ENCODE measurements at regions not wholly inside any gene's neighbourhood (a gene's known extent, or its start where the extent isn't known, plus 50 kb on each side); places are given as distances from the start of the nearest gene placed in this dataset.
A peak's percentile ranks its signal among the peaks of the same experiment; 100 is the strongest.

DNA sequence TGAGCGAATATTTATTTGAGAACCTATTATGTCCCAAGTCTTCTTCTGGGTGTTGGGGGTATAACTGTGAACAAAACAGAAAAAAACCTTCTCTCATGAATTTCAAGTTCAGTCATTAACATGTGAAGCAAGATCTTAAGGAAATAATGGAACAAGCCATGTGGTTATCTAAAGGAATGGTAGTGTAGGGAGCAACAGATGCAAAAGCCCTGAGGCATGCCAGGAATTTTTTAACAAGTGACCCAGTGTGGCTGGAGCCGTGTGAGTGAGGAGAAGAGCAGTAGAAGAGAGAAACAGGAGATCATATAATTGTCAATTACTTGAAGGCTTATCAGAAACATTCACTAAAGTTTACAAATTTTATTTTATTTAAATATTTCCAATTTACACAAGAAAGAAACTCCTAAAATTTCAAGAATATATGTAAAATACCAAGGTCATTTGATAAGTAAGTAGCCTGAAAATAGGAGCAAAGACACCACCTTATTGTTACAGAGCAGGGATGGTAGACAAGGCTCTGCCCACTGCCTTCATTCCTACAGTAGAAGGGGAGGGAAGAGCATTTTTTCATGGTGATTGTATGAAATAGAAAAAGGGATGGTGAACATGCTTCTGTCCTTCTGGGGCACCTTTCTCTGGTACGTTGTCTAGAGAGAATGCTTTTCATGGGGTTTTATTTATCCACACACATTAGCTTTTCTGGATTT is 345.1 kb downstream of the PLOD2 start:
- DNase-seq (ENCODE audit: low spot score), result no peak

DNA sequence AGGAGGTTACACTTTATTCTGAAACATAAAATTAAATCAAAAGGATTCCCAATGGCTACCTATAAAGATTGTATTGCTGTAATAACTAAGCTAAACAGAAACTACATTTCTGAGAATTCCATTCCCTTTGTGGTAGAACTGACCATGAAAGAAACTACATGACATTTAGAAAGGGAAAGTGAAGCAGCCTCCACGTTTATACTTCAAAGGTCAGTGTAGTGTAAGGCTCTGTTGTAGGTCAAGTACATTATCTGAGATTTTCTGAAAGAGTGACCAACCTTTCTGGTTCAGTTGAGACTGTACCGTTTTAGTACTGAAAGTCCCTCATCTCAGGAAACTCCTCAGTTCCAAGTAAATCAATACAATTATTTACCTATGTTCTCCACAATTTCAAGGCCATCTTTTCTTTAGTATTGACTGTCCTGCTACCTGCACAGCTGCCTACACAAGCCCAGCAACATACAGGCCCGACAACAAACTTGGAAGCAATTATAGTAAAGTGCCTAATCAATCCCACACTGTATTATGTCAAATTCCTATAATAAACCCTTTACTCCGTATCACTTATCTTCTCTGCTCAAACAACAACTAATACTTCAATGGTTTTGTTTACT is 343.0 kb downstream of the PLOD2 start:
- no peak for DNase-seq (ENCODE audit: low spot score)

DNA sequence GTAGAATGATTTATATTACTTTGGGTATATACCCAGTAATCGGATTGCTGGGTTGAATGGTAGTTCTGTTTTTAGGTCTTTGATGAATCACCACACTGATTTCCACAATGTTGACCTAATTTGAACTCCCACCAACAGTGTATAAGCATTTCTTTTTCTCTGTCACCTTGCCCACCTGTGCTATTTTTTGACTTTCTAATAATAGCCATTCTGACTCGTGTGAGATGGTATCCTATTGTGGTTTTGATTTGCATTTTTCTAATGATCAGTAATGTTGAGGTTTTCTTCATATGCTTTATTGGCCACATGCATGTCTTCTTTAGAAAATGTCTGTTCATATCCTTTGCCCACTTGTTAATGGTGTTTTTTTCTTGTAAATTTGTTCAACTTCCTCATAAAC is 340.8 kb downstream of the PLOD2 start:
- DNase-seq (ENCODE audit: low spot score), result no peak

DNA sequence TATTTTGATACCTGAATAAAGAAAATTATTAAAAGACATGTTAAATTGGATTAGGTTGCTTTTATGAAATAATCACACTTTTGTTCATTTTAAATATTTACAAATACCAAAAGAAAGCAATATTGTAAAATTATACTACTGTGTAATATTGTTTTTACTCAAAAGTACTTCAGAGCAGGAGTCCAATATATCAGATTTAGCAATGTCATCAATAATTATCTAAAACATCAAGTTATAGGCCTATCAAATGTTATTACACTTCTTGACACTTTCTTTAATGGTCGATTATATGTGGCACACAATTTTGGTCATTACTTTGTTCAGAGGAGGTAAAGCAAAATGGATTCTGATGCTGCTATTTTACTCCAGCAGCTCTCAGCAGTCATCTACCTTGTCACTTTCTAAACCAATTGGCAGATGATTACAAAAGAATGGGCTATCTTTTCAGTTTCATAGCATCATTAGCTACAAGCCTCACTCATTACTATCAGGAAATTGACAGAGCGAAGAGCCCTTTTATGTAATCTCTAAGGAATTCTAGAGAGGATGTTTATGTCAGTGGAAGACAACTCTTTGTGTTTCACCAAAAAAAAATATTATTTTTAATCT is 318.6 kb downstream of the PLOD2 start:
- no peak for DNase-seq (ENCODE audit: low spot score)

DNA sequence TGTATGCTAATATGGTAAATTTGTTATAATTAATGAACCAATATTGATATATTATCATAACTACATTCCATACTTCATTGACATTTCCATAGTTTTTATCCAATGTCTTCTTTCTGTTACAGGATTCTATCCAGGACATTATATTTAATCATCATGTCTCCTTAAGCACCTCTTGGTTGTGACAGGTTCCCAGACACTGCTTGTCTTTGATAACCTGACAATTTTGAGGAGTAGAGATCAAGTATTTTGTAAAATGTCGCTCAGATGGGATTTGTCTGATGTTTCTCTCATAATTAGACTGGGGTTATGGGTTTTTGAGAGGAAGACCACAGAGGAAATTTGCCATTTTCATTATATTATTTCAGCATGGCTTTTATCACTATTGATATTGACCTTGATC is 317.4 kb downstream of the PLOD2 start:
- DNase-seq (ENCODE audit: low spot score), result no peak

DNA sequence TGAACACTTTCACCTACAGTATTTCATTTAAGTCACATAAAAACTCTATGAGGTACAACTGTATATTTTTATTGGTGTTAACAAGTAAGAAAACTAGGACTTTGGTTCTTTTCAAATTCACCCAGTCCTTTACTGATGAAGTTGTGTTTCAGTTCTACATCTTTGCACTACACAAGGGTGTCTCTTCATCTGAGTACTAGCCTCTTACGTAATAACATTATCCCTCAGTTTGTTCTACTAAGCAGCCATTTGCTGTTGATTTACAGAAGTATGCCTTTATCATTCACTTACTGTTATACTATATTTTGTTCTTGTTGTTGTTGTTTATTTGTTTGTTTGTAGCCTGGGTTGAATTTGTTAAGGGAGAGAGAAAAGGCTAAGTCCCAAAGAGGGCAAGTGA is 311.9 kb downstream of the PLOD2 start:
- no peak for DNase-seq (ENCODE audit: low spot score)

DNA sequence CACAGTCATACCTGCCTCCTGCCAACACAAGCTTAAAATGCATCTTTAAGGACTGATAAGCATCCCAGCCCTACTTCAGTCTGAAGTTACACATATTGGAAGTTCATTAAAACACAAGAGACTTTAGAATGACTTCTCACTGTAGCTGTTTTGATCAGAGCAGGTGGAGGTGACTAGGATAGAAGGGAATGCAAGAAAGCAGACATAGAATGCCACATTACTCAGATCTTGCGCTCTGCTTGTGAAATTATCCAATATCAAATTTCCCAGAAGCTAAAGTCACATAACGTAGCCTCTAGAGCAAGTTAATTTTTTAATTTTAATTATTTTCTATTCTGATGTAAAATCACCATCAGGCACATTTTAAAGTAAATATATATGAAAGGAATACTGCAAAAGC is 306.5 kb downstream of the PLOD2 start:
- no peak for DNase-seq (ENCODE audit: low spot score)

DNA sequence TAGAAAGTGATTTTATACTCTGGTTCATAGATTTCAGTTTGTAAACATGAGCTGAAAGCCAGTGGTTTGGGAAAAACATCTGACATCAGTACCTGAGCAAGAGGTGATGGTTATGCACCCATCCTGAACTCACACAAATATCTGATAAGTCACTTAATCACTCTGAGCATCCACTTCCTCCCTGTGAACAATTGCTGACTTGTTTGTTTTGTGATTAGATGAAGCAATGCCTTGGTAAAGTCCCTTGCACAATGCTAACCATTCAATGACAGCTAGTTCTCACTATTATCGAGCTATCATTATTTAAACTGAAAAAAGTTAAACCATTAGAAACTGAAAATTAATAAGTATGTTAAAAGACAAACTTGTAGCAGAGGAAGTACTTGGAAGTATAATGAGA is 303.0 kb downstream of the PLOD2 start:
- DNase-seq (ENCODE audit: low spot score), result no peak

DNA sequence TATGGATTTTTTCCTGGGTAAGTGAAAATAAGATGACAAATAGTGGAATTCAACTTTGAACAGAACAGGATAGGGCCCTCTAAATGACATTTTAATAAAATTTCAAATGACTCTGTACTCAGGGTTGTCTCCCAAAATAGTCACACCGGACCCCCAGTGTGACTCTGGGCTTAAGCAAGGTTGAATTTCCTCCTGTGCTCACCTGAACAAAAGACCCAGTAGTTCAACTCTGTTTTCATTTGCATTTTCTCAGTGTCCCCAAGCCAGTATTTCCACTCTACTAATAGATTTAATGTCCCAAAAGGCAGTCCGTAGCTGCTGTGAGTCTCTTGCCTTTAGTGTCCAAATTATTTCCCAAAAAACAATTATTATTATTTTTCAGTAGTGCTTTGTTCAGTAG is 296.6 kb downstream of the PLOD2 start:
- no peak for DNase-seq (ENCODE audit: low spot score)

DNA sequence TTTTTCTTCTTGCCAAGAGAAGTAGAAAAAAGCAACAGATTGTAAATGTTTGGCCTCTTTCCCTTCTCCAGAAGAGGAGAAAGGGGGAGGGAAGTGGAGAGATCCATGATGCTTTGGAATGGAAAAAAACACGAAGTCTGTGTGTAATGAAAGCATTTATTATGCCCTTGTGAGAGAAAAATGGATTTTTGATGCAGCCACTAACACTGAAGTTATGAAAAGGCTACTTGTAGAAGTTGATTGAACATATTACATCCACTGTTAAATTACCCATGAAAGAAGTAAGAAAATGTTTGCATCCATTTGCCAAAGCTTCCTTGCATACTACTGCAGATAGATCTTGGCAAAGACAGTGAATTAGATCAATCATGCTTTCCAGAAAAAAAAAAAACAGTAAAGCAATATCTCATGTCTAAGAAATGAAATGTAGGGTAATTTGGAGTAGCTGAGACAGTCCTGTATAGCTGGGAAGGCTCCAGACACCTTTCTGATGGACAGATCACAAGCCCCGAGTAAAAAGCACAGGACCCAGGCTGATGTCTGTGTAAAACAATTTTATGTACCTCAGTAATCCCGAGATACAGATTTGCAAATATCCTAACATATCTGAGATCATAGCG is 295.5 kb downstream of the PLOD2 start:
- DNase-seq (ENCODE audit: low spot score), result peak; percentile 16

DNA sequence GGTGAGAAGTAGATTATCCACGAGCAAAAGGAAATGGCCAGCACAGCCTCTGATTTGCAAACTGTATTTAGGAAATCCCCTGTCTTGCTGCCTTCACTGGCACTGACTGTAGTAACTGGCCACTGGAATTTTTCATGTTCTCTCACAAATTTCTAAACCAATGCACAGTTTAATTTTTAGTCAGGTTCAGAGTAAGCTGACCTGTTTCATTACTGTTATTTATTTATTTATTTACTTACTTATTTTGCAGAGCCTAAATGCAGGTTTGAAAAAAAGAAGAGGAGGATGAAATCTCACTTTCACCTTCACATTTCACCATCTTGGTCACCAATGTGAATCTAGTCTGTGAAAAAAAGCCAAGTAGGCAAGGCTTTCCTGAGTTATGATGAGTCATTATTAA is 291.0 kb downstream of the PLOD2 start:
- DNase-seq (ENCODE audit: low spot score), result no peak

DNA sequence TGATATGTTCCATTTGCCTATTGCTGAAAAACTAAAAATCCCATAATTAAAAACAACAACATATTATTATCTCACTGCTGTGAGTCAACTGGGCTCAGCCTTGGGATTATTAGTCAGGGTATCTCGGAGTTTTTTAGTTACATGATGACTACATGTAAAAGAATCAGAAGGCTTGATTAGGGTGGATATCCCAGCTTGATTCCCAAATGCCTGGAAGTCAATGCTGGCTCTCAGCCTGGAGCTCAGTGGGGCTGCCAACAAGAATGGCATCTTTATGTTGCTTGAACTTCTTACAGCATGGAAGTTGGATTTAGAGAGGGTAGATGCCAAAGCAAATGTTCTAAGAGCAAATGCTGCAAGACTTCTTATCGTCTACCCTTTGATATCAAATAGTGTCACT is 278.5 kb downstream of the PLOD2 start:
- no peak for DNase-seq (ENCODE audit: low spot score)

DNA sequence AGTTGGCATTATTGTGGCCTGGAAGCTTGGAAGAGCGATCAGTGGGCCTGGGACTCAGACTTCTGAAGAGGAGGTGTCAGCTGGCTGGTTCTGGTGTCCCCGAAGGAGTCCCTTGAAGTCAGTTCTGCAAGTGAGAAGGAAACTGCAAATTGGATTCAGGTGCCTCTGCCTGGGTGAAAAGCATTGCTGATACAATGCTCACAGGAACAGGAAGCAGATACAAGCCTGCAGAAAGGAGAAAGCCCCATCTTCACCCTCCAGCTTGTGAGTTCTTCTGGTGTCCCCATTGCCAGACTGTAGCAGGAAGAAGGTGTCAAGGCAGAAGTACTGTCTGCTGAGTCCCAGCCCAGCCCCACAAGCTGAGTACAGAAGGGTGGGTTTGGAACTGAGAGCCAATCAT is 271.3 kb downstream of the PLOD2 start:
- DNase-seq (ENCODE audit: low spot score), result no peak

DNA sequence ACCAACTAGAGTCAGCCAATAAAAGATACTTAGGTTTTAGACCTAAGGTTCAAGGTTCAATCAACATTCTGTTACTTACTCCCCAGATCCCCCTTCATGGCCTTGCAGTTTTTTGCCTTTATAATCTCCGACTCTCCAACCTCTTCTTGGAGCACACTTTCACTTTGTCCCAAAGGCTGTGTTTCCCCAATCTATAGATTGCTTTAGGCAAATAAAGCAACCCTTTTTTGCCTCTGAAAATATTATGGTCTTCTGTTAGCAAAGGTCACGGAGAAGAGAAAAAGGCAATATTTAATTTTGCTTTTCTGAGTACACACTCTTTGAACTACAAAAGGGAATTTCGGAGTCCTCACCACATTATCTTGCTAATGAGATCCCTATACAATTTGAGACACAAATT is 268.1 kb downstream of the PLOD2 start:
- DNase-seq (ENCODE audit: low spot score), result no peak

DNA sequence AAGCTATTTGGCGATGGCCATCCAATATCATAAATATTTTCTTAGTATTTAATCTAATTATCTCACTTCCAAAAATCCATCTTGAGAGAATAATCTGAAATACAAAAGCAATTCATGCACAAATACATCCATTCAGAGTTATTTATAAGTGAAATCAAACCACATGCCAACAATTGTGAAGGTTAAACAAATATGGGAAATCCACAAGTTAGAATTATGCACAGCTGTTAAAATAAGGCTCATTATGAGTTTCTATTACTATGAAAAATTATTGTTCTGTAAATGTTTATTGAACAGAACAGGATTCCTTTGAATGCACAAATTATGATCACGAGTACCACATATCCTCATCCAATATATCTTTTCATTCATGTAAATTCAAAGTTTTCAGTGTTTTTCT is 267.7 kb downstream of the PLOD2 start:
- DNase-seq (ENCODE audit: low spot score), result no peak

DNA sequence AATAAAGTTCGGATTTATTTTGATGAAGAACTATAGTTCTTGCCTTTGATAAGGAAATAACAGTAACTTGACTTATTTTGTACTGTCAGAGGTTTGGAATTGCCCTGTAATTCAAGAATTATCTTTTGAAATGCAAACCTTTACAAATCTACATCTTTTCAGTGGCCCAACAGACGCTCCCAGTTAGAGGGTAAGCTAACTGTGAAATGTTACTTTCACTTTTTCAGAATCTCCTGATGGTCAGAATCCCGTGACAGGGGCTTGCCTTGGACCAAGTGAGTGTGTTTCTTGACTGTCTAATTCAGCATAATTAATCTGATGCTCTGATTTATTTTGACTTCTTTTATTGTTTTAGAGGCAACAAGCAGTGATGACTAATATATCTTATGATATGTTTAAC is 262.5 kb downstream of the PLOD2 start:
- no peak for DNase-seq (ENCODE audit: low spot score)

DNA sequence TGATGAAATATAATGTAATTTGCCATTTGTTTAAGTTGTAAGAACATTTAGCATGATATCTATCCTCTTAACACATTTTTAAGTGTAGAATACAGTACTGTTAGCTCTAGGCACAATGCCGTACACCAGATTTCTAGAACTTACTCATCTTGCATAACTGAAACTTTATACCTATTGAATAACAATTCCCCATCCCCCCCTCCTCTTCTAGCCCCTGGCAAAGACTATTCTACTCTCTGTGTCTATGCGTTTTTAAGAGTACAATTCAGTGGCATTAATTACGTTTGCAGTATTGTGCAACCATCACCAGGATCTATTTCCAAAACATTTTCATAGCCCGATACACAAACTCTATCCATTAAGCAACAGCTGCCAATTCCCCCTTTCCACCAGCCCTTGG is 261.7 kb downstream of the PLOD2 start:
- DNase-seq (ENCODE audit: low spot score), result no peak

DNA sequence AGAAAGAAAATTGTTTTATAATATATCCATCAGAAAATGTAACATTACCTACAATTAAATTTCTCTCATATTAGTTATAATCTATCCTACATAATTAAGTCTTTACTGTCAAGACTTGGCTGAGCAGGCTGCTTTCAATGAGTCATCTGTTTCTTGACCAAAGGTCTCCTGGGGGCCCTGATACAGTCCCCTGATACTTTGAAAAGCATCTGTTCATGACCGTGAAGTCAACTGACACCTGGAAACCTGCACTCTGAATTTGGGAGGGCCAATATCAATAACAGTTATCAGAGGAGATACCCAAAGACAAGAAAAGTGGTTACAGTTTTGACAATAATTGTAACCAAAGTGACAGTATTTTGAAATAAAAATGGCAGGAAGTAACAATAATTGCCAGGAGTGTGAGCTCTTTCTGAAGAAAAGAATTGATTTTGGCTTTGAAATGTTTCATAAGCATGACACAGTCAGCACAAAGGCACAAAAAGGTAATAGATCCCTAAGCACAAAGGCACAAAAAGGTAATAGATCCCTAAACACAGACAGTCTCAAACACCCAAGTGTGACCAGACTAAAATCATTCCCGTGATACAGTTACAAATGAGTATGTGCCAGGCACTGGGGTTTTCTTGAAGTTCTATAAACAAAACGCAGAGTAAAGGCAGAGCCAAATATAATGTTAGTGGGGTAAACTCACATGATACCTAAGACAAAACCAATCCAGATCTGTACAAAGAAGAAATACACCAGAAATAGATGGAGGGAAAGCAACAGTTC is 260.7 kb downstream of the PLOD2 start:
- DNase-seq (ENCODE audit: low spot score), result no peak

DNA sequence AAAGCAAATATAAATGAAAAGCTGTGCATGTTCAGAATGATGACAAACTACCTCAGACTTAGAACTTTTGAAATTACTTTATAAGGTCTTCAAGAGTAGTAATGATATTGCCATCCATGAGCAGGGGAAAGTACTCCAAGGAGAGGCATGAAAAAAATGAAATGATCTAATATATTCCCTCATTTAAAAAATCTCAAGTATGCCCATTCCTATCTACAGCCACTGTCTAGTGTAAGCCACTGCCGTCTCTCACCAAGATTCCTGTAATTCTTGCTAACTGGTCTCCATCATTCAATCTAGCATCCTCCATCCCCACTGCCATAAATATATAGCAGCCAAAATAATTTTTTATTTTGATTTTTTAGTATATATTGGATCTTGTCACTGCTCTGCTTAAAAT is 258.8 kb downstream of the PLOD2 start:
- no peak for DNase-seq (ENCODE audit: low spot score)

DNA sequence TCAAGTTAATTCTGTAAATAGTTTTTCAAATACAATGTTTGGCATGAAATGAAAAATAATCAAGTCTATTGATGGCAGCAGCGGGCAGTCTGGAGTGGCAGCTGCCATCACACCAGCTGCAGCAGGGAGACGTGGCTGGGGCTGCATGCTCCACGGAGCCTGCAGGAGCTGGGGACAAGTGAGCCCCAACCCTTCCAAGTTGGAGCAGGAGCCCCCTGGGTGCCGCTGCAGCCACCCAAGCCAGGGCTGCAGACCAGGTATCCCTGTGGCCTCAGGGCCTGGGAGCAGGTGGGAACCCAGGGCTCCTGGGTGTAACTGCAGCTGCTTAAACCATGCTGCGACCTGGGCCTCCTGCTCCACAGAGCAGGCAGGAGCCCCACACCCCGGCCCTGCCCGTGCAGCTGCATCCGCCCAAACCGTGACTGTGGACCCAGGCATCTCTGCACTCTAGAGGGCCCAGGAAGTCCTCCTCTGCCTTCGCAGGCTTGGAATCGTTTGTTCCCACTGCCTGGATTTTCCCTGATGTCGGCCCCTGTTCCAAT is 257.4 kb downstream of the PLOD2 start:
- DNase-seq (ENCODE audit: low spot score), result no peak

DNA sequence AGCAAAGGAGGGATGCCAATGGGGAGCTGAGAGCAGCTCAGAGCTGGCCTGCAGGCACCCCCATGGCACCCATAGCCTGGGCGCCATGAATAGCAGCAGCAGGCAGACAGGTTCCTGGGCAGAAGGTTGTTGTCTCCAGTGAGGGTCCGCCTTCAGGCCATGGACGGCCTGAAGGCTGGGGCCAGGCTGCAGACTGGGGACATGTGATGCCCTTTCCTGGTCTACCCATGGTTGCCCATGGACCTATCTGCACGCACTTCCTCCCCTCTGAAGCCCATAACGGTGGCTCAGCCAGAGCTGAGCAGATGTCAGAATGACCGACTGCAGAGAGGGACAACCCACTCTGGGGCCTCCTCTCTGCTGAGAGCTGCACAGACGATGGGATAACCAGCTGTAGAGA is 256.8 kb downstream of the PLOD2 start:
- no peak for DNase-seq (ENCODE audit: low spot score)

DNA sequence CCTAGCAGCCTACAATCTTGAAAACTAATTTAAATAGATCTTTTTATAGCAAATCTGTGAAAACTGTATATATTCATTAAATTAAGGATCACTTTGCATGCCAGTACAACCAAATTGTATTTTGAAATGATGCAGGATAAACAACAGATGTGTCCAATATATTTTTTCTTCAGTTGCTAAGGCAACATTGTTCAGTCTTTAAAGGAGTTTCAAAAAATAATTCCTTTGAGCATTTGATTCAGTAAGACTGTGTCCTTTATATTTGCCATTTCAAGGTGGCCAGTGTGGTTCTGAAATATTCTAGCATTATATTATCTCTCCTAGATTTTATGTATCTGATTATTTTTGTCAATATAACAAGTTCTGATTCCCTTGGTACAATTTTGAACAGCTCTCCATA is 254.7 kb downstream of the PLOD2 start:
- no peak for DNase-seq (ENCODE audit: low spot score)

Measured in Ammon's horn (tissue), 1 donor.